ENCODE measurements at regions not wholly inside any gene's neighbourhood (a gene's known extent, or its start where the extent isn't known, plus 50 kb on each side); places are given as distances from the start of the nearest gene placed in this dataset.

GRCh38 chrX:926991-927390 is 285.5 kb downstream of the CRLF2 start:
- no peak for TF ChIP-seq ARNTL (CRISPR knock-in tag; IDR thresholded peaks at IDR 0.05; ENCODE audit: borderline replicate concordance, low read depth)
- TF ChIP-seq SNAI2 (CRISPR knock-in tag; IDR thresholded peaks at IDR 0.05), result no peak
- TF ChIP-seq POU6F1 (CRISPR knock-in tag; IDR thresholded peaks at IDR 0.05; ENCODE audit: borderline replicate concordance, low read depth), result no peak
- no peak for TF ChIP-seq ESRRG (CRISPR knock-in tag; IDR thresholded peaks at IDR 0.05)
- no peak for TF ChIP-seq ZNF70 (CRISPR knock-in tag; IDR thresholded peaks at IDR 0.05)
